NCI-H1092 (cell line): ENCODE measurements at regions not wholly inside any gene's neighbourhood (a gene's known extent, or its start where the extent isn't known, plus 50 kb on each side); places are given as distances from the start of the nearest gene placed in this dataset.
"Not testable (repeated sequence)": the region's sequence is repeated elsewhere in the genome, so short reads cannot be mapped to it uniquely, and the experiment has no call there.

Source experiments
- DNase-seq: peaks from one replicate; lab custom pipeline; 2025; lab: John Stamatoyannopoulos, UW

DNA sequence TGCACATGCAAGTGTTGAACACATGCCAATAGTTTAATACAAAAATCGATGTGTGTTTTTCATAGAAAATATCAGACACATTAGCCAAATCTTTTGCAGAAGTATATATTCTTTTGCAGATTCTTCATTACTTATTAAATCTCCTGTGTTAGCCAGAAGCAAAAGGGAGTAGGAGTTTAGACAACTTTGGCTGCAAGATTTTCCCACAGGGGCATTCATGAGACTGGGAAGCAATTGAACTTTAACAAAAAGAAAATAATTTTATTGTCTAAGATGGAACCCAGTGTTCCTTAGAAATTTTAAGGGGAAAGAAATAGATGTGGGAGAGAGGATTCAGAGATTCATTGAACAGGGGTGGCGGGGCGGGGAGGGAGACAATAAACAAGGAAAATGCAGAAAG lies 1336.0 kb downstream of the GATA3 start:
- DNase-seq = no peak

DNA sequence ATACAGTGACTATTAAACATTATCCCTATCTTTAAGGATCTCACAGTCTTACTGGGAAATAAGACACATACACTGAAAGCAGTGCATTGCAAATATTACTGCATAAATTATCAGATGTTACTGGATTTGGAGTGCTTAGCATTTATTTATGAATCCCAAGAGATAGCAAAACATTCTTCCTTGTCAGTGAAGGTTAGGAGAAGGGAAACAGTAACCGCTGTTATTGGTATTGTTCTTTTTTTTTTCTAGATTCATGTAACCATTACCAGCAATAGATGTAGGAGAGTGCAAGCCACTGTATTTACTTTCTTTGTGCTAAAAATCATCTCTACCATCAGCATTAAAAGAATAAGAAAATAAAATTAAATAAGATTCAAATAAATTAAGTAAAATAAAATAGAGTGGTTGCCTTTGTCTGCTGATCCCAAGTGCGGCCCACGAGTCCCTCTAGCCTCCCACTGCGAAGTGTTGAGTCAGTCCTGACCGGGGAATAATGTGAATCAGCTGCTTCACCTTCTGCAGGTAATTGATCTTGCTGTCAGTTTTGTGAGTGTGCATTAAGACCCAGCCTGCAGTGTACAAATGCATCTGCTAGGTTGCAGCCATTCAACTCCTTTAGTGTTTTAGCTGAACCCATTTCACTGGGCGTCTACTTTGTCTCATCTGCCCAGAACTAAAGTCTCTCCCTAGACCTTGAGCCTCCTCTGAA lies 1344.9 kb downstream of the GATA3 start:
- no peak for DNase-seq

DNA sequence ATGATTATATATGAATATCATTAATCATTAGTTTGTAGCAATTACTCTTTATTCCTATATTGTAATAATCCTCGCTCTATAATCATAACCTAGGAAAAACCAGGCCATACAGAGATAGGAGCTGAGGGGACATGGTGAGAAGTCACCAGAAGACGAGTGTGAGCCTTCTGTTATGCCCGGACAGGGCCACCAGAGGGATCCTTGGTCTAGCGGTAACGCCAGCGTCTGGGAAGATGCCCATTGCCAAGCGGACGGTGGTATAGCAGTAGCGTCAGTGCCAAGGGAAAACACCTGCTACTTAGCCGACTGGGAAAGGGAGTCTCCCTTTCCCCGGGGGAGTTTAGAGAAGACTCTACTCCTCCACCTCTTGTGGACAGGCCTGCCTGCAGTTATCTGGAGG lies 1347.6 kb downstream of the GATA3 start:
- DNase-seq = not testable (repeated sequence)

DNA sequence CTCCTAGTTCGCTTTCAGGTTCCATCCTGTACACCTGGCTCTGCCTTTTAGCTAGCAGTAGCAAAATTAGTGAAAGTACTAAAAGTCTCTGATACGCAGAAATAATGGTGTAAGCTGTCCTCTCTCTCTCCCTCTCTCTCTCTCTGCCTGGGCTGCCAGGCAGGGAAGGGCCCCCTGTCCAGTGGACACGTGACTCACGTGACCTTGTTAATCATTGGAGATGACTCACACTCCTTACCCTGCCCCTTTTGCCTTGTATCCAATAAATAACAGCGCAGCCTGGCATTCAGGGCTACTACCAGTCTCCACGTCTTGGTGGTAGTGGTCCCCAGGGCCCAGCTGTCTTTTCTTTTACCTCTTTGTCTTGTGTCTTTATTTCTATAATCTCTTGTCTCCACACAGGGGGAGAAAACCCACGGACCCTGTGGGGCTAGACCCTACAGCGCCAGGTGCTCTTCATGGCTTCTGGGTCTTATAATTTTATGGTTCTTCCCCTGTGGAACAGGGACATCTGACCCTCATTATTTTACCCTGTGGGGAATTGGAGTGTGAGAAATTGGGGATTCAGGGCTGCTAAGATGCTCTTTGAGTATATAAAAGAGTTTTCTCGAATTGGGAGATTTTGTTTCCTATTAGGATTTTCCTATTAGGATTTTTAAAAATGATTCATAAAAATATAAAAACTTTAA lies 1348.2 kb downstream of the GATA3 start:
- not testable (repeated sequence) for DNase-seq

DNA sequence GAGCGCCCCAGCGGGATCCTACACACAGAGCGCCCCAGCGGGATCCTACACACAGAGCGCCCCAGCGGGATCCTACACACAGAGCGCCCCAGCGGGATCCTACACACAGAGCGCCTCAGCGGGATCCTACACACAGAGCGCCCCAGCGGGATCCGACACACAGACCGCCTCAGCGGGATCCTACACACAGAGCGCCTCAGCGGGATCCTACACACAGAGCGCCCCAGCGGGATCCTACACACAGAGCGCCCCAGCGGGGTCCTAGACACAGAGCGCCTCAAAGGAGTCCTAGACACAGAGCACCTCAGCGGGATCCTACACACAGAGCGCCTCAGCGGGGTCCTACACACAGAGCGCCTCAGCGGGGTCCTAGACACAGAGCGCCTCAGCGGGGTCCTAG lies 1352.7 kb downstream of the GATA3 start:
- not testable (repeated sequence) for DNase-seq

DNA sequence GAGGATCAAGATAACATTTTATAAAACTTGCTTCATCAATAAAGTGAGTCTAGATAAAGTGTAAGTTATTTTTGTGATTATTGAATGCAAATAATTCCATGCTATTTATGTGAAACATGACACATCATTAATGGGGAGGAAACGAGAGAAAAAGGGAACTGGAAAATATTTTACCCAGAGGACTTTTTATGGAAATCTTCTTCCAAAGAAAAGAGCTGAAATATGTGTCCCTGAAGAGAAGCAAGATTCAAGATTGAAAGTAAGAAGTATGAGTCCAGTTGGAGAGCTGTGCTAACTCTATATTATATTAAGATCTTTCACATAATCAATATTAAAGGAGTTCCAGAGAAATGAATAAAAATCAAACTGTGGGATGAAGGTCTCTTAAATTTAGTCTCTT lies 1361.8 kb downstream of the GATA3 start:
- no peak for DNase-seq

DNA sequence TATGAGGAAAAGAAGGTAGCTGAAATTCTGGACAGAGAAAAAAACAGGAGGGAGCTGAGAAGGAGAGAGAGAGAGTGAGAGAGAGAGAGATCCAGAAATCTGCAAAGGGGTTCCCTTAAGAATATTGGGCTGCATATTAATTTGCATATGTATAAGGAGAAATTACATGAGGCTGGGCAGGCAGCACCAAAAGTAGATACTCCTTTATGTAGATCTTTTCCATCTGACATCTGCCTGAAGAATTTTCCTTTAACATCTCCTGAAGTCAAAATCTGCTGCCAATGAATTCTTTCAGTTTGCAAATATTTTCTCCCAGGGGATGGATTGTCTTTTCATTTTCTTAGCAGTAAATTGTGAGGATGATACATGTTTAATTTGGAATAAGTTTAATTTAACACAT lies 1365.3 kb downstream of the GATA3 start:
- no peak for DNase-seq

DNA sequence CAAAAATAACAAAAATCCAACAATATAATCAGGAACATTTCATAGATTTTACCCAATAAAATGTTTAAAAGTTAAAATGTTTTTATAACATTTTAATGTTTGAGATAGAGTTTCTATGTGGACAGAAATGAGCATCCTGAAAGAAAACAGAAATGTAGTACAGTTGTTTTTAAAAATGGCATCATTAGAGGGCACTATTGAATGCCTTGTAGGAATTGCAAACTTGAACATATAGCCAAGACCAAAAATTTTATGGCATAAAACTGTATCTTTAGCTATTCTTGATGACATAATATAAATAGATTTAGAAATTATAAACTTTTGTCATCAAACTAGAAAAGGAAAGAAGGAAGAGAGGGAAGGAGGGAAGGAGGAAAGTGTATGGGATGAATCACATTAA lies 1372.7 kb downstream of the GATA3 start:
- no peak for DNase-seq

DNA sequence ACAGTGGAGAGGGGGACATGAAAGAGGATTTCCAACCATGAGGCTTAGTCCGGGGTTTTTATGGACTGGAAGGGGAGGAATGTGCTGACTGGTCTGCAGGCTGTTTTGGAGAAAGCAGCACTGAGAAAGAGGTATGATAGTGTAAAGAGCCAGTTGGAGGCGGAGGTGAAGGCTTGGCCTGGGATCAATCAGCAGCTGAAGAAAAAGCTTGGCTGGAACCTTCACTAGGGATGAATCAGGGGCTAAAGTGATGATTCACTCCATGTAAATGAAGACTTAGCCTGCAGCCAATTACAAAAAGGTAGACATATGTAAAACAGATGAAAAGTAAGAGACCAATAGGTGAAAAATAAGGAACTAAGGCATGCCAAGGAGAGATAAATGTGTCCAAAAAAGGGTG lies 1382.6 kb downstream of the GATA3 start:
- no peak for DNase-seq

DNA sequence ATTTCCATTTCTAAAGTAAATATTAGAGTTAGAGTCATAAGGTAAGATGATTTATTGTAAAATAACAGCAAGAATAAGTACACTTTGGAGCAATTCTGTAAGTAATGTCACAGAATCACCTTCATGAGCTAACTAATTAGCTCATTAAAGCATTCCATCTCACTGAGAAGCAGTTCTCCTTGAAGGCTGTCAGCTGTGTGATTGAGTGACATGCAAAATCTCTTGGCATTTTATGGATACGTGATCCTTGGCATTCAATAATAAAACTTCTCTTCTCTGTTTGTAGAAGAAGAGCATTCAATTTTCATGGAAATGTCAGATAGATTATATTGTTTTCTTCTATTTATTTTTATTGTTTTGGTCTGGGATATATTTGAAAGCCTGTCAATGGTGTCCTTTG lies 1389.3 kb downstream of the GATA3 start:
- no peak for DNase-seq

DNA sequence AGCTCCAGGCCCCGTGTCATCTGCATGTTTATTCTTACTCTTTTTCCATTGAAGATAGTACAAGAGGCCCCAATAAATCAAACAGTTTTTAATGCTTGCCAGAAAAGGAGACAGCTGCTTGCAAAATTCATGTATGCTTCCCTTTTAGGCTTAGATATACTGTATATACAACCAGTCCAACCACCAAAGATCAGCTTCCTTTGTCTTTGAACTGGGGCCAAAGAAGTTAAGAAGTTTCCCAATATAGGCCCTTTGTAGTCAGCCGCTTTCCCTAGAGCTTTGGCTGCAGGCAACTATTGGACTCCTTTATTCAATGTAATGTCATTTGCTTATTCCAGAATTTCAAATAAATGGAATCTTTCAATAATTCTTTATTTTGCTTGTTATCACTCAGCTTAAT lies 1395.0 kb downstream of the GATA3 start:
- DNase-seq = no peak

DNA sequence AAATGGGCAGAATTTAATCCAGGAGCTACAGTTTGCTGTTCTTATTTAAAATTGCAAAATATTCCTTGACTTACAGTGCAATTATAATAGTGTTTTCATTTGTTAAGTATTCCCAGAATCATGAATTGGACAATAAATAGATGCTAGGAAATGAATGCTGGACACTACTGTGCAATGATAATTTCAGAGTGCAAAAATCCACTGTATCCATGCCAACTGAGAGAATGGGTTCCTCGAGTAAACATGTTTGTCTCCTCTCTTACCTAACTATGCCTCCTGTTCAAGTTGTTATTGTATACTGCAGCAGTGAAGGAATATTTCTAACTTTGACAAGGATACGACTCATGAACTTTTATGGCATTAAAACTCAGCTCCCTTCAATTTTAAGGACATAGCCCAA lies 1396.3 kb downstream of the GATA3 start:
- DNase-seq = no peak

DNA sequence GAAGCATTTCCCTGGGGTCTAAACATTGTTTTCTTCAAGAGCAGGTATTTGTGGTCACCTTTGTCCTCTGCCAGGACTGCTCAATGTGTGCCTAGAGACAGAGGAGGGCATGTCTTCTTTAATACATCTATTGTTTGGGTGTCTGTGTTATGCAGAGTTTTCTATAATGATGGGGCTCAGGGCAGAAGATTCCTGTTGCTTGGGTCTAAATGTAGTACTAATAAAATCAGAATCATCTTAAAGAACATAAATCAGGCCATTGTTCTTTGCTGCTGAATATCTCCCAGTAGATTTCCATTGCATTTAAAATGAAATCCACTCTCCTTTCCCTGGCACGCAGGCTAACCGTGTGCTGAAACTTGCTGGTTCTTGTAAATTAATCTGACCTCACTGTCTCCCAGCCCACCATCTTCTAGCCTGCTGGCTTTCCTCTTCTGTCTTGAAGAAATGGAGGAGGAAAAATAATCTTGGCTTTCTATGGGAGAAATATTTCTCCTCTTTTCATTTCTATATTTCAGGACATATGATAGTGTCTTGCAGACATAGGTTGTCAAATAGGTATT lies 1396.8 kb downstream of the GATA3 start:
- DNase-seq = no peak

DNA sequence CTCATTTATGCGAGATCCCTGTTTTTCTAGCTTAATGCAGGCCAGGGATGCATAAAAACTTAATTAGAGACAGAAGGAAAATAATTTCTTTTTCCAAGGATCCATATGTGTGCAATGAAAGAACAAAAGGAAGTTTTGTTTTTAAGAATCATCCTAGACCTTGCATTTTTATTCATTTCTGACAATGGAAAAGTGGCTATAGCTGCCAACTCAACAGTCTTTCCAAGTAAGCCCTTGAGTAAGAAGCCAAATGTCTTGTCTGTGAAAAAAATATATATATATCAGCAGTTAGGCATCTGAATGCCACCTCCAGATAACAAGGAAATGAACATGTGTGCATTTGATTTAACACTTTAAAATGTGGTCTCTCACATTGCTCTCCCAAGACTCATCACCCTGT lies 1397.6 kb downstream of the GATA3 start:
- no peak for DNase-seq

DNA sequence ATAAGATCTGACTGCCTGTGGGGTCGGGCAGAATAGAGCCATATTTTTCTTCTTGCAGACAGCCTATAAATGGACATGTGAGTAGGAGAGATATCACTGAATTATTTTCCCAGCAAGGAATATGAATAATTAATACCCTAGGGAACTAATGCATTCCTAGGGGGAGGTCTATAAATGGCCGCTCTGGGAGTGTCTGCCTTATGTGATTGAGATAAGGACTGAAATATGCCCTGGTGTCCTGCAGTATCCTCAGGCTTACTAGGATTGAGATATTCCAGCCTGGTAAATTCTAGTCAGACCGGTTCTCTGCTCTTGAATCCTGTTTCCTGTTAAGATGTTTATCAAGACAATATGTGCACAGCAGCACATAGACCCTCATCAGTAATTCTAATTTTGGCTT lies 1399.4 kb downstream of the GATA3 start:
- not testable (repeated sequence) for DNase-seq

DNA sequence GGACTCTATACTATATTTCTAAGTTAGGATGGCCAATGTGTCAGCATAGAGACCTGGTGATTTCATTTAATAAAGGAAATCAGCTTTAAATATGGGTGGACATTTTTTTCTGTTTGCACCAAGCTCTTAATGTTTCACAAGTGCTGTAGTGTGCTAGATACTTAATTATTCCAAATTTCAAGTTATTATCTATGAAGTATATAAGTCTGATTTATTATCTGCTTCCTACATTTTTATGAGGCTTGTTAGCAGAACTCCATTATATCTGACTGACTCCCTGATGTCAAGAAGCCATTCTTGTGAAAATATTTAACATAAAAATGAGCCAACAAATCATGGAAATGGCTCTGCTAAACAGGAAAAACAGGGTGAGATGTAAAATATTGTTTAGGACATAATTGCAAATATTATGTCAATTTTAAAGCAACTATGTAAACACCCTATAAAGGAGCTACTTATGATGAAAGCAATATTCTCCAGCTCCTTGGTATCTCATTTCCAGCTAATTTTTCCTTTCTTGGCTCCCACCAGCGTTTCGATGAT lies 1415.2 kb downstream of the GATA3 start:
- no peak for DNase-seq

DNA sequence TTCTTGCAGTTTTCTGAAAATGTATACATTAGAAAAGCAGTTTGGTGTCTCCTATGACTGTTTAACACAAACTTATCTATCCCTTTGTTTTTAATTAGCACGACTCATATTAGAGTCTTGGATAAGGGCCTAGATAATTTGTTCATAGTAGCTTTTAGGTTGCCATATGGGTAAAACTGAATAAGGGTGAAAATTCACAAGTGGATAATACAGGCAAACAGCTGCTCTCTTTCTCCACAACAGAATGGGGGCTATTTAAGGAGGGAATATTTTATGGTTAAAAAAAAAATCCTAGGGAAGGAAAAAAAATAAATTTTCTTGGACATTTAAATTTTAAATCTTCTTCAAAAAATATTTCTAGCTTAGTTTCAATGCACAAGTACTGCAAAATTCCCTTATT lies 1416.1 kb downstream of the GATA3 start:
- DNase-seq = no peak

DNA sequence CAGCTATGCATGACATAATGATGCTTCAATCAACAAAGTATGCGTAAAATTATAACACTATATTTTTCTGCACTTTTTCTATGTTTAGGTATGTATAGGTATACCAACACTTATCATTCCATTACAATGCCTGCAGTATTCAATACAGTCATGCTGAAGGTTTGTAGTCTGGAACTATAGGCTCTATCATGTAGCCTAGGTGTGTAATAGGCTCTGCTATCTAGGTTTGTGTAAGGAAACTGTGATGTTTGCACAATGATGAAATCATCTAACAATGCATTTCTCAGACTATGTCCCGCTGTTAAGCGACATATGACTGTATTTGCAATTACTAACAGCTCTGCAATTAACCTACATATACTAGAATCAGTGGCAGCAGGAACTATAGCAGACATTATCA lies 1447.5 kb downstream of the GATA3 start:
- no peak for DNase-seq

DNA sequence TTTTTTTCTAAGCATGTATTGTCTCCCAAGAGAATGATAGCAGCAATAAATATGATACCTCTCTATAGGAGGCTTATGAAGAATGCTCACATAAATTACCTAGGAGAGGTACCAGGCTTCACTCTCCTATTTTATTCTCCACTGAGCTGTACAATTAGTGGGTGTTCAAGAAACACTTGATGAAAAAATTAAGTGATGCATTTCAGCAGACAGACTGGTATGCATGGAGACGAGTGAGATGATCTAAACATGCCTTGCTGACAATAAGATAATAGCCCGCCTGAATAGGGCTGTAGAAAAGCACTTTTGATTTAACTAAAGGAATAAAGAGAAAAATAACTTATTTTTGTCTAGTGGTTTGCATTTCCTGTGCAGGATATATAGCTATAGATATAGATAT lies 1449.7 kb downstream of the GATA3 start:
- DNase-seq = no peak

DNA sequence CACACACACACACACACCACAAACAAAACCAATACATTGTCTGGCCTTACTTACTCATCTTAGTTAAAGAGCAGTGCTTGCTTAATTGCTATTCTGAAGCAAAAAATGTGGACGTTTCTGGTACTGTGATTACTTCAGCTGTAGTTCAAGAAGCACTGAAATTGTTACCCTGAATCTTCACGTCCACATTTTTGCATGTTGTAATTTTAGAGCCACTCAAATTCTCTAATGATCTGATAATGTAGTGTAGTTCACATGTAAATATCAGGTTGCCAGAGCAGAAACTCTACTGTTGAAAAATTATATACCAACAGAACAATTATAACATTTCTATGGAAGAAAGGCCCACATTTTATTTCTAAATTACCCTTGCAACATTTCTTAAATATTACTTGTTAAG lies 1451.1 kb downstream of the GATA3 start:
- no peak for DNase-seq

DNA sequence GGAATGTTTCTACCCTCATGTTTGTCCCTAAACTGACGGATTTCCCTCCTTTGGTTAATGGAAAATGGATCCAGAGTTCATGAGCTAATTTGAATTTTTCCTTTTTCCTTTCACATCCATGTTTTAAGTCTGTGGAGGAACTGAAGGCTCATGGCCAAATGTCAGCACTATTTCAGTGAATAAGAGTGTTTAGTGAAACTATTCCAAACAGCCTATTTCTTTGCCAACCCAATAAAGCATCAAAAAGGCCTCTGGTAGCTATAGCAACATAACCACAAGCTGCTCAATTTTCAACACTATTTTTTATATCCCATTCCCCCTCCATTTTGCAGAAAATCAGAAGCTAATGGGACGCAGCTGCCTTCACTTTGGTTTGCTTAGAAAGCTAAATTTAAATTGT lies 1454.1 kb downstream of the GATA3 start:
- no peak for DNase-seq

DNA sequence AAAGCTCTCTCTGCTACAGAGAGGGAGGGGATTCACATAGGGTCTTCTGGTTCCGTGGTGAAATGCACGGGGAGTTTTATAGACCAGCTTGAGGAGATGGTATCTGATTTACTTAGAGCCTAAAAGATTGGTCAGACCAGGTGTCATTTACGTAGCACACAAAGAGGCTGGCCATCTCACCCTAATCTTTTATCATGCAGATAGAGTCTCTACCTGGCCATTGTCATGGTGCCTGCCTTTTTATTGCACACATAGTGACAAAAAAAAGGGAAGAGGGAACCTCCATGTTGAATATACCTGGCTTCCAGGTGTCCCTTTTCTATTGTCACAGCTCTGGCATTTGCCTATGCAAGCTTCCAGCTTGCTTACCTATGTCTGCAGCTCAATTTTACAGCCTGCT lies 1456.1 kb downstream of the GATA3 start:
- no peak for DNase-seq

DNA sequence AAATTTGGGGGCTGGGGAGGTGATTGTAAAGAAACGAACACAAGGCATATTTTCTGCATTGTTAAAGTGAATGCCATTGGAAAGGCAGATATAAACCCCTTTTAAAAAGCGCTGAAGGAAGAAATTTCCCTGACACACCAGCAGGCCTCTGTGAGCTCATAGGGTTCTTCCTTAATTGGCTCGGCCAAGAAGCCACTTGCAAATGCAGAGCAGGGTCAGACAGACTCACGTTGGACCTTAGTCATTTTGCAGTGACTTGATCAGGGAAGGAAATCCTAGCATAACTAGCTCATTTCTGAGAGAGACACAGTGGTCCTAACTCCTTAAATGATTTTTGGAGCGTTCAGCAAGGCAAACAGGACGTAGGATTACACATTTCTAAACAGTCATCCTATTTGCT lies 1461.4 kb downstream of the GATA3 start:
- DNase-seq = no peak
